GM12865 (cell line): ENCODE measurements at regions not wholly inside any gene's neighbourhood (a gene's known extent, or its start where the extent isn't known, plus 50 kb on each side); places are given as distances from the start of the nearest gene placed in this dataset.

Experiments
- DNase-seq: peaks from one replicate; pipeline ENCODE4 v3.0.0; 2010; ENCODE audit warnings: low read depth
- H3K4me3 ChIP-seq: 2 replicates; pipeline ENCODE4 v1.5.1; 2011; ENCODE audit warnings: mild to moderate bottlenecking, low read depth, low read length, control low read depth
- TF ChIP-seq, protein P1 (sequence below): IDR thresholded peaks from 2 replicates; pipeline ENCODE4 v1.5.1; 2011; ENCODE audit warnings: low read length, control low read depth, low read depth, inconsistent platforms; ENCODE audit not compliant: insufficient read depth; ENCODE audit errors: missing control alignments

DNA sequence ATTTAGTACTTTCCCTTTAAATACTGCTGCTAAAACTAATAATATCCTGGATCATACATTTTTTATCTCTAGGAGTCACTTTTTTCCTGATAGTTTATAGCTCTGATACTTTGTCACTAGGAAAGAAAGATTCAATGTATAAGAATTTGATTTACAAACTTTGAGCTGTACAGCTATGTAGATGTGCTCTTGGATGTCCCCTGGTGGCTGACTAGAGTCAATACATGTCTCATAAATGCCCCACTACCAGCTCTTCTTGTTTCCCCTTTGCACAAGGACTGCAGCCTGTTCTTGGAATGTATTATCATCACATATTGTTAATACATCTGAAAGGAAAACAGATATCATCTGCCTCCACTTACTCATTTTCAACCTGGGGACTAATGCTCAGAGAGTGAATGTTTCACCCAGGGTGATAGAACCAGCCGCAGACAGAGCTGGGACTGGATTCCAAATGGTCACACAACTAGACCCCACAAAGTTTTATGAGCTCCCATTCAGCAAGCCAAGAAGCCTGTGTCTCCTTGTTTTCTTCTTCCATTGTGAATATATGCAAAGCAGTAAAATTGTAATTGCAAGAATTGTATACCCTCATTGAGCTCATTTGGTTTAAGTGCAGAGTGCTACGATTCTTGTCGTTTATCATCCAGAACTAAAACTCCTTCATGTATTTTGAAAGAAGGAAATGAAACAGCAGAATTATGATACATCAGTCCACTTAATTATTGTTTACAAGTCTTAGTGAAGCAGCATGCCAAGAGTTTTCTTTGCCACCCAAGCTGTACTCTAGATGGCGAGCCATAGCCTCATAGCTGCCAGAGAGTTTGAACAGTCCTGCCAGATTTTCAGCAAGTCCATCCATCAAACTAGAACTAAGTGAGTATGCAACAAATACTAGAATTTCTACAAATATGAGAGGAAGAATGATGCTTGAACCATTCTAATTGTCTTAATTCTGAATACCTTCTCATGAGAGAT, 261.6 kb upstream of the LMCD1 start:
- no peak overlapping the region for H3K4me3 ChIP-seq
- DNase-seq: peak; percentile 63
- TF ChIP-seq, protein P1, sequence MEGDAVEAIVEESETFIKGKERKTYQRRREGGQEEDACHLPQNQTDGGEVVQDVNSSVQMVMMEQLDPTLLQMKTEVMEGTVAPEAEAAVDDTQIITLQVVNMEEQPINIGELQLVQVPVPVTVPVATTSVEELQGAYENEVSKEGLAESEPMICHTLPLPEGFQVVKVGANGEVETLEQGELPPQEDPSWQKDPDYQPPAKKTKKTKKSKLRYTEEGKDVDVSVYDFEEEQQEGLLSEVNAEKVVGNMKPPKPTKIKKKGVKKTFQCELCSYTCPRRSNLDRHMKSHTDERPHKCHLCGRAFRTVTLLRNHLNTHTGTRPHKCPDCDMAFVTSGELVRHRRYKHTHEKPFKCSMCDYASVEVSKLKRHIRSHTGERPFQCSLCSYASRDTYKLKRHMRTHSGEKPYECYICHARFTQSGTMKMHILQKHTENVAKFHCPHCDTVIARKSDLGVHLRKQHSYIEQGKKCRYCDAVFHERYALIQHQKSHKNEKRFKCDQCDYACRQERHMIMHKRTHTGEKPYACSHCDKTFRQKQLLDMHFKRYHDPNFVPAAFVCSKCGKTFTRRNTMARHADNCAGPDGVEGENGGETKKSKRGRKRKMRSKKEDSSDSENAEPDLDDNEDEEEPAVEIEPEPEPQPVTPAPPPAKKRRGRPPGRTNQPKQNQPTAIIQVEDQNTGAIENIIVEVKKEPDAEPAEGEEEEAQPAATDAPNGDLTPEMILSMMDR: peak; percentile 85

DNA sequence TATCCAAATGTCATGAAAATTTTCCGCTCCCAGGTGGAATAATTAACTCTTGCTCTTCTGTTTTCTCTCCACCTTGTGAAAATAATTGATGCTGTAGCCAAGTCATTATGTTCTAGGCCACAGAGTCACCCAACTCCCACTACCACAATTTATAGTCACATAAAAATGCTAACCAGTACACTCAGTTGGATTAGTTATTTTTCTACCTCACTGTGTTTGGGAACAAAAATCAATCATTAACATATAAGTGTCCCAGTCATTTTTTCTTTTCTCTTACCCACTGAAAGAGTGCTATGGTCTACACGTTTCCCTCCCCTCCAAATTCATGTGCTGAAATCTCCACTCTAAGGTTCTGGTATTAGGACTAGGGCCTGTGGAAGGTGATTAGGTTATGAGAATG, 255.6 kb upstream of the LMCD1 start:
- TF ChIP-seq, protein P1: no peak
- DNase-seq: no peak
- H3K4me3 ChIP-seq: no peak overlapping the region

DNA sequence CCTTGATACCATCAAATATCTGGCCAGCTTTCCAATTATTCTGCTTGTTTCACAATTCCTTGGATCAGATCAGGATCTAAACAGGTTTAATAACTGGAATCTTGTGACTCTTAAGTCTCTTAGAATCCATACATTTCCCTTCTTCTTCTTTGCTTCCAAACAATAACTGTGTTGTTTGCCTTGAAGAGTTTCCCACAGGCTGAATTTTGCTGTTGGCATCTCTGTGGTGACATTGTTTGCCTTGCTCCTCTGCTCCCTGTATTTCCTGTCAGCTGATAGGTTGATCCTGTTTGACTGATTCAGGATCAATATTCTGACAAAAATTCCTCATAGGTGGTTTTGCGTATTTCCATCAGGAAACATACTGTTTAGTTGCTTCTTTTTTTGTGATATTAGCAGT, 248.4 kb upstream of the LMCD1 start:
- no peak overlapping the region for H3K4me3 ChIP-seq
- TF ChIP-seq, protein P1: no peak
- DNase-seq: no peak

DNA sequence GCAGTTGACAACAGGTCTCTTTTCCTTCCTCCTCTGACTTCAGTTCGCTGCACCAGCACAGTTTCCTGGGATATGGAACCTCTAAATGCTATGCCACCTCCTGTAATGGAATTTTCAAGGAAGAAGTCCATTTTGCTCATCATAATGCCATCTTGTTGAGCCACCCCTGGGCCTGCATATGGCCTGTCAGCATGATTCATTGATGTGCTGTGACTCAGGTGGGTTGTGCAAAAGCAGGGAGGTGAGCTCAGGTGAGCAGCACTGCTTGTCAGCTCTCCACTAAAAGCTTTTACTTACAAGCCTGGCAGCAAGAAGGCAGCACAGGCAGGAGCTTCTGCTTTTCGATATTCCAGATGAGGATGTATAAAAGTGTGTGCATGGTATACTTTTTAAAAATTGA, 247.1 kb upstream of the LMCD1 start:
- TF ChIP-seq, protein P1: no peak
- no peak overlapping the region for H3K4me3 ChIP-seq
- DNase-seq: no peak

DNA sequence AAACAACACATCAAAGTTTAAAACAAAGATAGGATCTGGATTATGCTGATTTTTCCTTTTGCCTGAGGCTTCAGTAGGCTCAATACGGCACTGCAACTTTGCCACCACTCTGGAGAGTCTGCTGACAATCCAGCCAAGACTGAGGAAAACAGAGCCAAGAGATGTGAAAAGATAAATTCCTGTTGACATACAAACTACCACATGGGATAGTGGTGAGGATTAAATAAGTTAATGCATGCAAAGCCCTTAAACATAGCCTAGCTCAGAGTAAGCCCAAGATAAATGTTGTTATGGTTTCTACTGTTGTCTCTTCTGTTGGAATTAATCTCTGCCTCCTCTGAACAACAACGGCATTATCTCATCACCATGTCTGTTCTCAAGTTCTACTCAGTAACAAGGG, 245.9 kb upstream of the LMCD1 start:
- no peak overlapping the region for H3K4me3 ChIP-seq
- TF ChIP-seq, protein P1: no peak
- no peak for DNase-seq

DNA sequence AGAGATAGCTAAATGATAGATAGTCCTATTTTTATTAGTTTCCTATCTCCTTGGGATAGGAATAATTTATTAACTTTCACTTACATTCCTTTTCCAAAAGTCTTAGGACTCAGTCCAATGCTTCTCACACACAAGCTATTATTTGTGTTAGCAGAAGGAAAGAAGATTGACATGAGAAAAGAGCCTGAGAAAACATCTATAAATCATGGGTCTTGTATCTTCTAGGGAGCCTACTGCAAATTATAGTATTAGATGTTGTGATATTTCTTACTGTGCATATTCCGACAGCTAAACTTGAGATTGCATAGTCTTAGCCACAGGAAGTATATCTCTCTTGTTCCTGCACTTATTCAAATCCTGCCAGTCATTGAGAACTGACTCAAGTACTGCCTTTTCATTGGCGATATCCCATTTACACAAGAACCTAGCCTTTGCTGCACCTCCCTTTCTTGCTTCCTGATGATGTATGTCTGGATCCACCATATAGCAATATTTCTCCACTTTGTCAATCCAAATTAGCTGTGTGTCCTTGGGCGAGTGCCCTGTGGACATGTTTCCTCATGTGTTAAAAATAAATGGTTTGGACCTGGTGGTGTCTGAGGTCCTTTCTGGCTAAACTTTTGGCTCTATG, 245.1 kb upstream of the LMCD1 start:
- H3K4me3 ChIP-seq: no peak overlapping the region
- TF ChIP-seq, protein P1: no peak
- DNase-seq: no peak

DNA sequence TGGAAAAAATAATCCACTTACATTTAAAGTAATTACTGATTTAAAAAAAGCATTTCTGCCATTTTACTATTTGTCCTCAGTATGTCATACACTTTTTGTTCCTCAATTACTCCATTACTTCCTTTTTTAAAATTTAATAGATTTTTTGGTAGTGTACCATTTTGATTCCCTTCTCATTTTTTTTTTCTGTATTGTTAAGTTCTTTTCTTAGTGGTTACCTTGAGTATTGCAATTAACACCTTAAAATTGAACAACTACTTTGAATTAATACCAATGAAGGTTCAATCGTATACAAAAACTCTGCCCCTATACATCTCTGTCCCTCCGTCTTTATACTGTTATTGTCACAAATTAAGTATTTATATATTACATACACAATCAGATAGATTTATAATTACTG, 240.6 kb upstream of the LMCD1 start:
- no peak for DNase-seq
- H3K4me3 ChIP-seq: no peak overlapping the region
- TF ChIP-seq, protein P1: no peak
